Keratinocyte (primary cell): ENCODE measurements at regions not wholly inside any gene's neighbourhood (a gene's known extent, or its start where the extent isn't known, plus 50 kb on each side); places are given as distances from the start of the nearest gene placed in this dataset.
"Not testable (repeated sequence)": the region's sequence is repeated elsewhere in the genome, so short reads cannot be mapped to it uniquely, and the experiment has no call there.

ENCODE experiments used
- CTCF ChIP-seq, 3 experiments: IDR thresholded peaks in 1 of 3; conservative IDR thresholded peaks in 1 of 3; optimal IDR thresholded peaks in 1 of 3; 2 replicates in 2 of 3; 3 replicates in 1 of 3; pipeline versions ENCODE3 to v1.5.1; 2011; ENCODE audit warnings: low read length in 3 of 3, mild to moderate bottlenecking in 3 of 3, moderate library complexity in 2 of 3, control low read depth in 1 of 3, inconsistent platforms in 1 of 3; ENCODE audit not compliant: insufficient read depth in 2 of 3; ENCODE audit errors: extremely low read depth in 1 of 3
- EZH2 ChIP-seq: IDR thresholded peaks from one replicate; pipeline ENCODE4 v1.6.1; 2012; ENCODE audit warnings: inconsistent platforms, mild to moderate bottlenecking, low read length, moderate library complexity

GRCh38 chr15:81918767-81919166 is 127.1 kb downstream of the MEX3B start:
- TF ChIP-seq CTCF (optimal IDR thresholded peaks at IDR 0.05 in 1 of 3, IDR thresholded peaks at IDR 0.05 in 1 of 3, conservative IDR thresholded peaks at IDR 0.05 in 1 of 3; ENCODE audit: extremely low read depth in 1 of 3, insufficient read depth in 2 of 3, low read length in 3 of 3); EZH2: not testable (repeated sequence)
